ENCODE measurements at regions not wholly inside any gene's neighbourhood (a gene's known extent, or its start where the extent isn't known, plus 50 kb on each side); places are given as distances from the start of the nearest gene placed in this dataset.

DNA sequence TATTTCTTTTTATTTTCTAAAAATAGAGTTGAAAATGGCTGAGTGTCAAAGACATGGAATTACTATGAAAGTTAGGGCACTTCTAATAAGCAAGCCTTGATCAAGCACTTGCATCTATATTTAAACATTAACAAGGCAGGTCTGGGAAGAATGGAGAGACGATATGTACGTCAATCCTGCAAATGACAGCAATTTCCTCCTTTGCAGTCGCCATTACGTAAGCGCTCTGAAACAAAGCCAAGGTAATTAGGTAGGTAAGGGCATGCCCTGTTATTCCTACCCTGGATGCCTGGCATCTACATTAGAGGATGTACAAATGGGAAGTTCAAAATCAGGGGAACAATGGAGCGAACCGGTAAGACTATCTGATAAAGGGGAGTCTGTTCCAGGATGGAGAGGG is 664.0 kb upstream of the ARGLU1 start:
- TF ChIP-seq, protein P1, sequence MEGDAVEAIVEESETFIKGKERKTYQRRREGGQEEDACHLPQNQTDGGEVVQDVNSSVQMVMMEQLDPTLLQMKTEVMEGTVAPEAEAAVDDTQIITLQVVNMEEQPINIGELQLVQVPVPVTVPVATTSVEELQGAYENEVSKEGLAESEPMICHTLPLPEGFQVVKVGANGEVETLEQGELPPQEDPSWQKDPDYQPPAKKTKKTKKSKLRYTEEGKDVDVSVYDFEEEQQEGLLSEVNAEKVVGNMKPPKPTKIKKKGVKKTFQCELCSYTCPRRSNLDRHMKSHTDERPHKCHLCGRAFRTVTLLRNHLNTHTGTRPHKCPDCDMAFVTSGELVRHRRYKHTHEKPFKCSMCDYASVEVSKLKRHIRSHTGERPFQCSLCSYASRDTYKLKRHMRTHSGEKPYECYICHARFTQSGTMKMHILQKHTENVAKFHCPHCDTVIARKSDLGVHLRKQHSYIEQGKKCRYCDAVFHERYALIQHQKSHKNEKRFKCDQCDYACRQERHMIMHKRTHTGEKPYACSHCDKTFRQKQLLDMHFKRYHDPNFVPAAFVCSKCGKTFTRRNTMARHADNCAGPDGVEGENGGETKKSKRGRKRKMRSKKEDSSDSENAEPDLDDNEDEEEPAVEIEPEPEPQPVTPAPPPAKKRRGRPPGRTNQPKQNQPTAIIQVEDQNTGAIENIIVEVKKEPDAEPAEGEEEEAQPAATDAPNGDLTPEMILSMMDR (IDR thresholded peaks at IDR 0.05) = no peak
- TF ChIP-seq POLR2A (IDR thresholded peaks at IDR 0.05; ENCODE audit: low read depth) = no peak
